Glomerular visceral epithelial cell (primary cell): ENCODE measurements at regions not wholly inside any gene's neighbourhood (a gene's known extent, or its start where the extent isn't known, plus 50 kb on each side); places are given as distances from the start of the nearest gene placed in this dataset.
A peak's percentile ranks its signal among the peaks of the same experiment; 100 is the strongest.

Source experiments
- DNase-seq: peaks from one replicate; pipeline ENCODE4 v3.0.0-alpha.2; 2016; ENCODE audit errors: extremely low spot score

GRCh38 chr2:219957820-219958219 lies 330.4 kb downstream of the SLC4A3 start:
- DNase-seq, result no peak

DNA sequence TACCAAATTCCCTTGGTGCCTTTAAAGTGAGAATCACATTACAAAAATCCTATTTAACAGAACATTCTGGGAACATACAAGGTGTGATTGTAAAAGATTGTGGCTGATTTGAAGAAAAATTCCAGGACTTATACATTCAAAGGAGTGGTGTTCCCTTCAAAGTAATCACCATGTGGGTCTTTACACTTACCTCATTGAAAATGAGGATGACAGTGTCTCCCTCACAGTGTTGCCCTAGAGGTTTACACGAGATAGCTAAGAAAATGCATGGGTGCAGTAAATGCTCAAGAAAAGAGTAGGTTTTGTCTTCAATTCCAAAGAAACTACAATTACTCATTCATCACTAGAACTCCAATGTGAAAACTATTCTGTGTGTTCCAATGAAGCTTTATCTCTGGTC lies 331.5 kb downstream of the SLC4A3 start:
- no peak for DNase-seq

GRCh38 chr2:219959471-219959870 lies 332.0 kb downstream of the SLC4A3 start:
- no peak for DNase-seq

- no peak for DNase-seq
Measured at GRCh38 chr2:219961947-219962498, 334.6 kb downstream of the SLC4A3 start.

GRCh38 chr2:219962801-219963200 lies 335.4 kb downstream of the SLC4A3 start:
- DNase-seq, result no peak

DNA sequence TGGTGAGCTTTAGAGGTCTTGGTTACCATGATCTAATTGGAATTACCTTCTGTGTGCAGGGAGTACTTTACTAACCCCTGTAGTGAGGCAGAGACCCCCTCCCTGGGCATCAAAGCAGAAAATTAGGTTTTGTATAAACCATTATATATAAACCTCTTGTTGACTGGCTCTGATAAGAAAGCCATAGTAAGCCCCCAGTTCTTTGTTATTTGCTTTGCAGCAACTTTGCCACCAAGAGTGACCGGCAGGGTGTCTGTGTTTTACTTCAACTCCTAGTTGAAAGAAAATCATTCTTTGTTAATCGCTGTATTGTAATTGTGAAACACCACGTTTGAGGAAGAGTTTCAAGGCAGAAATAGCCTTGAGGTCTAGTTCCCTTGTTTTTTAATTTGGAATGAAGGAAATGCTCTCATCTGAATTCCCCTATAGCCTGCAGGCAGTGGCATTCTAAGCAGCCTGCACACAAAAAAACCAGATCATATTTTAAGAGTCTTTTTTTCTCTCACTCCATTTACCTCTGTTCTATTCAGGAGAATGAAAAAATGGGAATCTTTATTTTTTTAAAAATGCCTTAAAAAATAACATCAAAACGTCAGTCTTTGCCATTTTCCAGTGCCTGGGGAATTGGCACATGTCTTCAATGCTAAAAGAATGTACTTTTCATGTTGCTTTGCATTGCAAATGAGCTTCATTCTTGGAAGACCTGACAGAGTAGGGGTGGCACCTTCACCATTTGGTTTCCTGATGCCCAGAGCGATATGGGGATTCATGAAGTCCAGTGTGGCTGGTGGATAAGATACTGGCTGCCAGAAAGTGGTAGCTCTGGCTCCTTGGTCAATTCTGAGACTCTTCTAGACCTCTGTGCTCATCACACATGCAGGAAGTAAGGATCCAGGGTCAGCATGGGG lies 338.1 kb downstream of the SLC4A3 start:
- DNase-seq, result no peak

- no peak for DNase-seq
Measured at GRCh38 chr2:219967247-219968245, 340.1 kb downstream of the SLC4A3 start.

GRCh38 chr2:219968685-219969345 lies 341.4 kb downstream of the SLC4A3 start:
- peak; percentile 30 for DNase-seq

DNA sequence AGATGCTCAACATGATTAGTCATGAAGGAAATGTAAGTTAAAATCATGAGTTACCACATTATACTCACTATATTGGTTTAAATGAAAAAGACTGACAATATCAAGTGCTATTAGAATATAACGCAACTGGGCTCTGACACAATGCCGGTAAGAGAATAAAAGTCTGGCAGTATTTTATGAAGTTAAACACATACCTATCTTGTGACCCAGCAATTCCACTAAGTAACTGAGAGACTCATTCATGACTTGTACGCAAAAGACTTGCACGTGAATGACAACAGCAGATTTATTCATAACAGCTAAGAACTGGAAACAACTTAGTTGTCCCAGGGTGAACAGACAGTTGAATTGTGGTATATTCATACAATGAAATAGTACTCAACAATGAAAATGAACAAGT lies 342.1 kb downstream of the SLC4A3 start:
- DNase-seq, result no peak

DNA sequence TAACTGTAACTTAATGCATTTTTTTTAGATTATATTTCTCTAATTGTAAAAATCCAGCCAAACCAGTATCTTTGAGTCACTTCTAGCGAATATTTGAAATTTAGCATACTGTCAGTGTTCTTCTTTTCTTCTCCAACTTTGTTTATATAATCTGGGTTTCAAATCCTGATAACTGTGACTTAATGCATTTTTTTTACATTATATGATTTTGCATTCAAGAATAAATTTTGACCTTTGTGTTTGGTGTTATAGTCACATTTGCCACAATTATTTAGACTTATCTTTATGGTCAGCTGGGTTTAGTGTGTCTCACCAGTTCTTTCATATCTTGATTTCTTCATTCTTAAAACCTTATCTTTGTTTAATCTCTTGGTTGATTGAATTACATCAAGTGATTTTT lies 345.7 kb downstream of the SLC4A3 start:
- DNase-seq, result no peak

DNA sequence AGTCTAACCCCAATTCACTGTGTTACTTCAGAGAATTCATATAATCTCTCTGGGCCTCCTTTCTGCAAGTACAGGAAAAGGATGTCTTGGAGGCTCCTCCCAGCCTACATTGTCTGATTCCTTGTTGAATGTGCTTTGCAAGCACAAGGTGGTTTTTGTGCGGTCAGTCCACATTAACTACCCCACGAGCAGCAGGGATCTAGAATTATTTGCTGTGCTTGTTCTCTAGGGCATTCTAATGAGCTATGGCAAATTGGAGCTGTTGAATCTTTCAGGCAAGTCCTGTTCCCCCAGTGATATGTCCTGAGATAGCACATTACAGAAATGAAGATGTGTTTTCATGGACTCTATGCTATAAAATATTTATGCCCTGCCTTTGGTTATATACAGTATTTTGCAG lies 349.4 kb downstream of the SLC4A3 start:
- no peak for DNase-seq

DNA sequence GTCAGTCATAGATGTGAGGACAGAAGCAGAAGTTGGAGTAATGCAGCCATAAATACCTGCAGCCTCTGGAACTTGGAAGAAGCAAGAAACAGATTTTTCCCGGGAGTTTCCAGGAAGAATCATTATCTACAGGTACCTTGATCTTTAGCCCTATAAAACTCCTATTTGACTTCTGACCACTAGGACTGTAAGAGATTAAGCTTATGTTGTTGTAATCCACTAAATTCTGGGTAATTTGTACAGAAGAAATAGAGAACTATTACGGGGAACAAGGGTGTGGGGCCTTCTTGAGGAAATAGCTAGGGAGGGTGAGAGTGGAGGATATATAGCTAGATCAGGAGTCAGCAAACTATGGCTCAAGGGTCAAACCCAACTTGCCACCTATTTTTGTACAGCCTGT lies 353.2 kb downstream of the SLC4A3 start:
- no peak for DNase-seq

DNA sequence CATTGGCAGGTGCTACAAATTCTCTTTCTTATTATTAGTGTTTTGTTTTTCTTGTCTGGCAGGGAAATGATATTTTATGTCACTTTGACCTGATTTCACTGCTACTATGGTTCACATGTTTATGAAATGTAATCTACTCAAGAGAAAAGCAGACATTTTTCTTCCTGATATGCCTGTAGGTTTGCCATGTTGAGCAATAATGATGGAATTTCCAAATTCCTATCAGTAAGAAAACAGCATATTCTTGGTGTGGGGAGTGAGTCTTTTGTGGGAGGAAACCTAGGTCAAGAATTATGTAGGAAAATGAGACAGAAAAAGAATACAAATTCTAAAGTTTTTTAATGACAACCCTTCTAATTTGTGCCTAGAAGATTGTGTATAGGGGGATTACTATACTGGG lies 356.4 kb downstream of the SLC4A3 start:
- no peak for DNase-seq

- DNase-seq, result no peak
Measured at GRCh38 chr2:219985017-219985416, 357.6 kb downstream of the SLC4A3 start.

DNA sequence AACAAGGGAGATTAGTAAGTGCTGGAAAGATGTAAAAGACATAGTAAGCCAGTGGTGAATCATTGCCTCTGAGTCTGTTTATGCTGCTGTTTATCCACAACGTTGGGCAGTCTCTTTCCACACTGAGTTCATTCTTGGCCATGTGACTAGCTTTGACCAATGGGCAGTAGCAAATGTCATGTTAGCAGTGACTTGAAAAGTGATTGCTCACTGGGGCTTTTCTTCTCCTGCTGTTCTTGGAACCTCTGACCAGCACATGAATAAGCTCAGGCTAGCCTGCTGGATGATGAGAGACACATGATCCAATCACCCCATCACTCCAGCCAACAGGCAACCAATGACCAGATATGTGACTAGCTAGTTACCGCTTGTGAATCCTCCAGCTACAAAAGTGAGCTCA lies 360.4 kb downstream of the SLC4A3 start:
- DNase-seq, result no peak

DNA sequence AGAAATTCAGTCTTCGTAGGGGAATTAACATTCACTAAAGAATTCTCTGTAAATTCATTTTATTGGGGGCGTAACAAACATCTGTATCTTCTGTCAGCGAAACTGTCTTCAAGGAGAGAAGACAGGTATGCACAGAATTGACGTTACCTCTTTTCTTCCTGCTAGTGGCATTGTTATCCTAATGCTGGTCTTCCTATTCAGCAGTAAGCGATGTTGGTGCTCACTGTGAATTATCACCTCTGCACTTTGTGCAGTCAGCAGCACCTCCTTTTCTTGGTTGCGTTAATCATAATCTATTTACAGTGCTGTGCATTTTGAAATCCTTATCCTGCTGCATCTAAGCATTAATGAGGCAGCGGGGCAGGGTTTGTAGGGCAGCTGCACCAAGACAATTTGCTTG lies 362.3 kb downstream of the SLC4A3 start:
- no peak for DNase-seq

DNA sequence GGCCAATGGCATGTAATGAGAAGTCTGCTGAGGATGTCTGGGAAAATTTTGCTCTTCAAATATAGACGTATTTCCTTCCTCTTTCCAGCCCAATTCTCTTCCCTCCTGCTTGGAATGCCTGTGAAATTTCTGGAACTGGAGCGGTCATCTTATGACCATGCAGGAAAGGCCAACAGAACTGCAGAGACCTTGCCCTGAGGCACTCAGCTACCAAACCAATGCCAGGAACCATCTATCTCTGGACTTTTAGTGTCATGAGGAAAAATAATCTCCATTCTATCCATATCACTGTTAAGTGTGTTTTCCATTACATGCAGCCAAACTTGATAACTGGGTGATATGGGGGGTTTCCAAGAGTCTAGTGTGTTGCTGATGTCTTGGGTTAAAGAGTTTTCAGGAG lies 363.7 kb downstream of the SLC4A3 start:
- no peak for DNase-seq

GRCh38 chr2:219995399-219995798 lies 368.0 kb downstream of the SLC4A3 start:
- DNase-seq, result no peak

- DNase-seq, result no peak
Measured at GRCh38 chr2:219995991-219996765, 368.7 kb downstream of the SLC4A3 start.

DNA sequence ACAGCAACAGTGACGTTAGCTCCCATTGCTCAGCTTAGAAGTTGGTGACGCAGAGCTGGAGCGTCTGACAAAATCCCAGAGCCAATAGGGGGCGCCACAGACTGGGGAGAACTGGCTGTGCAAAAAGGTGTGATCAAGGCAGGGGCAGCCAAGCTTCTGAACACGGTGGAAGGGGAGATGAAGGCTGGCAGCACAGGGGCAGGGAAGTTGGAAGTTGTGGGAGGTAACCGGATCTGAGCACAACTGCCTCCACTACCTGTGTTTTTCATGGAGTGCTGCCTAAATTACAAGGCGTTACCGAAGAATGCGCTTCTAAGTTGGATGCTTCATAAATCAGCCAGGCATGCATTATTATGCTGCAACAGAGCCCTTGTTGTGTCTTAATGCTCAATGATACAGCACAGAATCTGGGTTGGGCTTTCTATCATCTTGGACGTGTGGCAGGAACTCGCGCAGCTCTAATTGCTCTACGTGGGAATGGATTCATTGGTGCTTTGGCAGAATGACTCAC lies 370.0 kb downstream of the SLC4A3 start:
- peak; percentile 53 for DNase-seq

GRCh38 chr2:219998107-219998506 lies 370.7 kb downstream of the SLC4A3 start:
- no peak for DNase-seq
